Transverse colon (tissue), 4 donors: ENCODE measurements at regions not wholly inside any gene's neighbourhood (a gene's known extent, or its start where the extent isn't known, plus 50 kb on each side); places are given as distances from the start of the nearest gene placed in this dataset.

Source experiments
- DNase-seq: peaks from one replicate; pipeline ENCODE4 v3.0.0-alpha.2; 2019
- H3K27ac ChIP-seq, 4 donors: fragments of 200-600 bp; sonication (generic); 2 replicates each; pipeline ENCODE4 v1.5.1; 2016 to 2018; ENCODE audit warnings: inconsistent platforms in 4 of 4
- H3K27me3 ChIP-seq: fragments of 200-600 bp; sonication (generic); 2 replicates; pipeline ENCODE4 v1.5.1; 2017; ENCODE audit warnings: inconsistent platforms
- H3K36me3 ChIP-seq, 4 donors: fragments of 200-600 bp; sonication (generic); 2 replicates each; pipeline ENCODE4 v1.5.1; 2017 to 2019; ENCODE audit warnings: inconsistent platforms in 4 of 4
- H3K4me1 ChIP-seq, 4 donors: fragments of 200-600 bp; sonication (generic); 2 replicates each; pipeline ENCODE4 v1.5.1; 2017 to 2020; ENCODE audit warnings: inconsistent platforms in 4 of 4
- H3K4me3 ChIP-seq, 4 donors: fragments of 200-600 bp; sonication (generic); 1 replicate in 1 of 4; 2 replicates in 3 of 4; pipeline versions ENCODE4 v1.5.1 to v1.6.1; 2017 to 2019; ENCODE audit warnings: inconsistent platforms in 4 of 4
- H3K9me3 ChIP-seq, 2 donors: fragments of 200-600 bp; sonication (generic); 2 replicates each; pipeline ENCODE4 v1.5.1; 2017 to 2019; ENCODE audit warnings: inconsistent platforms in 2 of 2
- CTCF ChIP-seq, 5 experiments: fragments of 200-600 bp in 3 of 5; fragments of 450-650 bp in 2 of 5; sonication (generic) in 3 of 5; IDR thresholded peaks; 1 replicate in 2 of 5; 2 replicates in 3 of 5; pipeline ENCODE4 v1.5.1; 2016 to 2017; ENCODE audit warnings: antibody characterized with exemption in 5 of 5, inconsistent platforms in 3 of 5, mild to moderate bottlenecking in 2 of 5, moderate library complexity in 1 of 5
- EP300 ChIP-seq: sonication (generic); formaldehyde crosslinking; IDR thresholded peaks from one replicate; pipeline ENCODE4 v1.6.1; 2017; ENCODE audit warnings: antibody characterized with exemption, low read depth
- POLR2A ChIP-seq: fragments of 450-650 bp; IDR thresholded peaks from one replicate; pipeline ENCODE4 v1.6.1; 2016; ENCODE audit warnings: antibody characterized with exemption, mild to moderate bottlenecking, moderate library complexity
- POLR2AphosphoS5 ChIP-seq, 3 donors: sonication (generic); formaldehyde crosslinking; IDR thresholded peaks; one replicate each; pipeline ENCODE4 v1.6.1; 2016; ENCODE audit warnings: antibody characterized with exemption in 3 of 3
- WGBS, 2 donors: methylation state at CpG; one replicate each; pipeline ENCODE4 v1.1.5; 2018; ENCODE audit warnings: low coverage in 1 of 2; 5-methylcytosine and 5-hydroxymethylcytosine counted together
- in situ Hi-C, 4 donors: fragments of 200-750 bp; cut with MboI; loops; one replicate each; pipeline versions ENCODE4 v1.15.0 to v1.15.1; 2017; ENCODE audit warnings: low sequenced_read_pairs in 3 of 4, low pct_ligation_motif_present in 1 of 4, low pct_unique_long_range_greater_than_20kb in 1 of 4
- intact Hi-C: fragments of 100-400 bp; cut with DNase I; formaldehyde crosslinking; loops from one replicate; pipeline ENCODE4 v1.15.1; 2023; ENCODE audit warnings: low total_unique reads

- TF ChIP-seq CTCF (IDR thresholded peaks at IDR 0.05) (no peak), EP300 (no peak), POLR2AphosphoS5 (IDR thresholded peaks at IDR 0.05) (no peak), POLR2A (no peak)
- Histone ChIP-seq H3K4me3 (no peak overlapping the region), H3K27ac (no peak overlapping the region), H3K36me3 (no peaks in the 10 kb centered on the region), H3K4me1 (no peaks in the 10 kb centered on the region), H3K9me3 (peaks cover 0 to 7% of the 10 kb centered on the region in 2 donors), H3K27me3 (no peaks in the 10 kb centered on the region)
- in situ Hi-C loops = no loop called here
- no peak for DNase-seq
- intact Hi-C loops = no loop called here
- 59 to 62% methylated on average over 4 of the region's 4 CpGs for WGBS, 2 donors
Observed at GRCh38 chr2:21920721-21921120, 797.0 kb downstream of the TDRD15 start.

DNA sequence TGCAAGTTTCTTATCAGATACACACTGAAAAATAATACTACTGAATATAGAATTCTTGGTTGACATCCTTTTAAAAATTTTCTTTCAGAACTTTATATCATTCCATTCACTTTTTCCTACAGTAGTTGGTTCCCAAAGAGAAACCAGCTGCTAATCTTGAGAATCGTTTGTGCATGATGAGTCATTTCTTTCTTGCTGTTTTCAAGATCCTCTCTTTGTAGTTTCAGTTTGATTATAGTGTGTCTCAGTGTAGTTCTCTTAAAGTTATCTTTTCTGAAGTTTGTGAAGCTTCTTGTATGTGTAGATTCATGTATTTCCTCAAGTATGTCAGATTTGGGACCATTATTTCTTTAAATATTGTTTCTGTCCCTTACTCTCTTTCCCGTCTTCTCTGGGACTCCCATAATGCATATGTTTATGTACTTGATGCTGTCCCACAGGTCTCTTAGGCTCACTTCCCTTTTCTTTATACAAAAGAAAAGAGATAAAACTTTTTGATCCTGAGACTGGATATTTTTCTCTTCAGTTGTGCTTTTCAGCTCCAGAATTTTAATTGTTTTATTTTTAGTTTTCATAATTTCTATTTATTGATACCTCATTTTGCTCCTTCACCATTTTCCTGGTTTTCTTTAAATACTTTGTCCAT lies 801.0 kb downstream of the TDRD15 start:
- intact Hi-C loops = no loop called here
- in situ Hi-C loops = no loop called here
- DNase-seq = no peak
- H3K27me3 ChIP-seq = no peaks in the 10 kb centered on the region
- H3K4me1 ChIP-seq = no peaks in the 10 kb centered on the region
- no peaks in the 10 kb centered on the region for H3K36me3 ChIP-seq
- no peak overlapping the region for H3K27ac ChIP-seq
- H3K9me3 ChIP-seq = peaks cover 0 to 7% of the 10 kb centered on the region in 2 donors
- no peak for TF ChIP-seq POLR2AphosphoS5 (IDR thresholded peaks at IDR 0.05)
- TF ChIP-seq EP300 = no peak
- TF ChIP-seq POLR2A = no peak
- no peak for TF ChIP-seq CTCF (IDR thresholded peaks at IDR 0.05)
- WGBS, 2 donors = 70 to 71% methylated on average over 1 to 2 of the region's 2 CpGs
- H3K4me3 ChIP-seq = no peak overlapping the region

GRCh38 chr2:21928292-21928691 lies 804.5 kb downstream of the TDRD15 start:
- Histone ChIP-seq H3K36me3 (no peaks in the 10 kb centered on the region), H3K4me1 (no peaks in the 10 kb centered on the region), H3K27ac (no peak overlapping the region), H3K4me3 (no peak overlapping the region), H3K9me3 (peaks cover 0 to 7% of the 10 kb centered on the region in 2 donors), H3K27me3 (no peaks in the 10 kb centered on the region)
- in situ Hi-C loops (no loop called here), intact Hi-C loops (no loop called here)
- DNase-seq = no peak
- WGBS, 2 donors = 62 to 81% methylated on average over 2 of the region's 2 CpGs
- TF ChIP-seq POLR2AphosphoS5 (IDR thresholded peaks at IDR 0.05) (no peak), CTCF (IDR thresholded peaks at IDR 0.05) (no peak), EP300 (no peak), POLR2A (no peak)

GRCh38 chr2:21930226-21930625 lies 806.5 kb downstream of the TDRD15 start:
- H3K27ac ChIP-seq = no peak overlapping the region
- WGBS, 2 donors = 67 to 100% methylated on average over 1 to 2 of the region's 2 CpGs

More at GRCh38 chr2:21930226-21930625, 806.5 kb downstream of the TDRD15 start:
- H3K9me3 ChIP-seq = peaks cover 0 to under 1% of the 10 kb centered on the region in 2 donors
- TF ChIP-seq POLR2A (no peak), EP300 (no peak), POLR2AphosphoS5 (IDR thresholded peaks at IDR 0.05) (no peak), CTCF (IDR thresholded peaks at IDR 0.05) (no peak)
- DNase-seq = no peak
- H3K27me3 ChIP-seq = no peaks in the 10 kb centered on the region
- intact Hi-C loops = no loop called here
- no peaks in the 10 kb centered on the region for H3K4me1 ChIP-seq
- H3K36me3 ChIP-seq = no peaks in the 10 kb centered on the region
- H3K4me3 ChIP-seq = no peak overlapping the region
- in situ Hi-C loops = no loop called here
